ENCODE measurements at regions not wholly inside any gene's neighbourhood (a gene's known extent, or its start where the extent isn't known, plus 50 kb on each side); places are given as distances from the start of the nearest gene placed in this dataset. TPM values are rescaled to one million over a fixed set of nuclear protein-coding genes. Genes with fewer than 3 reads are reported as not detected.

DNA sequence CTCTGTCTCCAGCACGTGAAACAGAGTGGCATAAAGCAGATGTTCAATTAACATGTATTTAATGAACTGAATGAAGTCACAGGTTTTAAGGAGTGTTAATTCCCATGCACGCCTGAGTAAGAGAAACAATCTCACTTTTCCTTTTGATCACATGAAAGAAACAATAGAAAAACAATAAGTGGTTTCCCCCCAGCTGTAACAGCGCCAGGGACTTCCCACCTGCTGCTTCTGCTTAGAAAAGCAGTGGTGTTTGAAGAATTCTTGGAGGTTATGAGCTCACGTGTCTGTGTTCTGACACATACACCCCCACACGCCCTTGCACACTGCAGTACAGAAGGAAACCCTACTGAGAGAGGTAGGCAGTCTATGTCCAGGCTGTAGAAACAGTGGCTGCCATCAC, 51.3 kb upstream of the FRMD4A start (continued):
- TF ChIP-seq, protein P1, sequence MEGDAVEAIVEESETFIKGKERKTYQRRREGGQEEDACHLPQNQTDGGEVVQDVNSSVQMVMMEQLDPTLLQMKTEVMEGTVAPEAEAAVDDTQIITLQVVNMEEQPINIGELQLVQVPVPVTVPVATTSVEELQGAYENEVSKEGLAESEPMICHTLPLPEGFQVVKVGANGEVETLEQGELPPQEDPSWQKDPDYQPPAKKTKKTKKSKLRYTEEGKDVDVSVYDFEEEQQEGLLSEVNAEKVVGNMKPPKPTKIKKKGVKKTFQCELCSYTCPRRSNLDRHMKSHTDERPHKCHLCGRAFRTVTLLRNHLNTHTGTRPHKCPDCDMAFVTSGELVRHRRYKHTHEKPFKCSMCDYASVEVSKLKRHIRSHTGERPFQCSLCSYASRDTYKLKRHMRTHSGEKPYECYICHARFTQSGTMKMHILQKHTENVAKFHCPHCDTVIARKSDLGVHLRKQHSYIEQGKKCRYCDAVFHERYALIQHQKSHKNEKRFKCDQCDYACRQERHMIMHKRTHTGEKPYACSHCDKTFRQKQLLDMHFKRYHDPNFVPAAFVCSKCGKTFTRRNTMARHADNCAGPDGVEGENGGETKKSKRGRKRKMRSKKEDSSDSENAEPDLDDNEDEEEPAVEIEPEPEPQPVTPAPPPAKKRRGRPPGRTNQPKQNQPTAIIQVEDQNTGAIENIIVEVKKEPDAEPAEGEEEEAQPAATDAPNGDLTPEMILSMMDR (IDR thresholded peaks at IDR 0.05; ENCODE audit: low read depth, low read length, missing input control) = no peak
- no peak for TF ChIP-seq NR2F2 (IDR thresholded peaks at IDR 0.05)

DNA sequence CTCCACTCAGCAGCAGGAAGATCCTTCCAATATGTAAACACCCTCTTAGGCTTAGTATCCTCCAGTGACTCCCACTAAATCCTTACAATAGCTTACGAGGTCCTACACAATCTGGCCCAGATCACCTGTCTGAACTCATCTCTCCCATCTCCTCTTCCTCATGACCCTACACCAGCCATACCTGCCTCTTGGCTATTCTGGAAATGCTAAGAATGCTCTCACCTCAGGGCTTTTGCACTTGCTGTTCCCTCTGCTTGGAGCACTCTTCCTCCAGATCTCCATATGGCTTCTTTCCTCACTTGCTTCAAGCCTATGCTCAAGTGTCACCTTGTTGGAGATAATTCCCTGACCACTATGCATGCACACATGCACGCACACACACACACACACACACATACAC, 50.8 kb upstream of the FRMD4A start:
- H3K27me3 ChIP-seq (ENCODE audit: control insufficient read depth in 4 of 4, insufficient read depth in 4 of 4, low read length in 3 of 4) = peaks cover 0 to 2% (median 0%) of the 10 kb centered on the region in 4 donors
- H3K9me3 ChIP-seq (ENCODE audit: control insufficient read depth in 4 of 4, low read length in 3 of 4) = no peaks in the 10 kb centered on the region
- WGBS = 86% methylated on average over 2 of the region's 2 CpGs

DNA sequence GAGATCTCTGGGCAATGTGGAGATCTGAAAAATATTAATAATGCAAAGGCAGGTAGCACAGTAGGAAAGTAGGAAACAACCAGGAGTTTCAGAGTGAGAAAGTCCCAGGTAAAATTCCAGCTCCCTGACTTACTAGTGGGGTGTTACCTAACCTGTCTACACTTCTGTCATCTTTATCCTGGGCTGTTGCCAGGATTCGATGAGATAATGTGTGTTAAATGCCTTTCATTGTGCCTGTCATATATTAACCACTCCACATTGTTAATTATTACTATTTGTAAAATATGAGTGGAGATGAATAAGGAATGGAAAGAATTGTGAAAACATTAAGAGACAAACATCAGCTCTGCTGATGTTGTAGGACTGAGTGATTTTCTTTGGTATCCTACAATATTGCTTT, 50.0 kb upstream of the FRMD4A start:
- Histone ChIP-seq H3K27ac (ENCODE audit: low read depth in 1 of 2, low read length in 2 of 2) (no peak overlapping the region), H3K27me3 (ENCODE audit: control insufficient read depth in 4 of 4, insufficient read depth in 4 of 4, low read length in 3 of 4) (peaks cover 0 to 2% (median 0%) of the 10 kb centered on the region in 4 donors), H3K36me3 (ENCODE audit: control insufficient read depth in 4 of 4, insufficient read depth in 3 of 4, low read depth in 1 of 4, low read length in 3 of 4) (no peaks in the 10 kb centered on the region), H3K9ac (ENCODE audit: low read depth in 1 of 2, low read length in 2 of 2) (no peak overlapping the region), H3K9me3 (ENCODE audit: control insufficient read depth in 4 of 4, low read length in 3 of 4) (no peaks in the 10 kb centered on the region), H3K4me1 (ENCODE audit: control insufficient read depth in 4 of 4, insufficient read depth in 4 of 4, low read length in 3 of 4) (no peaks in the 10 kb centered on the region), H3K4me3 (ENCODE audit: low read depth in 1 of 3, low read length in 3 of 3) (no peak overlapping the region)
- no peak for TF ChIP-seq FOXA1 (IDR thresholded peaks at IDR 0.05)
- no peak for TF ChIP-seq HNF4A (conservative IDR thresholded peaks at IDR 0.05)
- TF ChIP-seq YY1 (IDR thresholded peaks at IDR 0.05) = no peak
- no peak for TF ChIP-seq GABPA (IDR thresholded peaks at IDR 0.05 in 1 of 2, conservative IDR thresholded peaks at IDR 0.05 in 1 of 2)
- TF ChIP-seq, protein P2, sequence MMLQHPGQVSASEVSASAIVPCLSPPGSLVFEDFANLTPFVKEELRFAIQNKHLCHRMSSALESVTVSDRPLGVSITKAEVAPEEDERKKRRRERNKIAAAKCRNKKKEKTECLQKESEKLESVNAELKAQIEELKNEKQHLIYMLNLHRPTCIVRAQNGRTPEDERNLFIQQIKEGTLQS (IDR thresholded peaks at IDR 0.05) = no peak
- TF ChIP-seq TAF1 (conservative IDR thresholded peaks at IDR 0.05) = no peak
- TF ChIP-seq, protein P3, sequence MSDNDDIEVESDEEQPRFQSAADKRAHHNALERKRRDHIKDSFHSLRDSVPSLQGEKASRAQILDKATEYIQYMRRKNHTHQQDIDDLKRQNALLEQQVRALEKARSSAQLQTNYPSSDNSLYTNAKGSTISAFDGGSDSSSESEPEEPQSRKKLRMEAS (IDR thresholded peaks at IDR 0.05) = no peak
- no peak for TF ChIP-seq RXRA (IDR thresholded peaks at IDR 0.05)
- no peak for TF ChIP-seq NR2F2 (IDR thresholded peaks at IDR 0.05)
- no peak for TF ChIP-seq RAD21 (IDR thresholded peaks at IDR 0.05)
- TF ChIP-seq FOXA2 (IDR thresholded peaks at IDR 0.05) = no peak
- TF ChIP-seq HNF4G (IDR thresholded peaks at IDR 0.05) = no peak
- TF ChIP-seq, protein P4, sequence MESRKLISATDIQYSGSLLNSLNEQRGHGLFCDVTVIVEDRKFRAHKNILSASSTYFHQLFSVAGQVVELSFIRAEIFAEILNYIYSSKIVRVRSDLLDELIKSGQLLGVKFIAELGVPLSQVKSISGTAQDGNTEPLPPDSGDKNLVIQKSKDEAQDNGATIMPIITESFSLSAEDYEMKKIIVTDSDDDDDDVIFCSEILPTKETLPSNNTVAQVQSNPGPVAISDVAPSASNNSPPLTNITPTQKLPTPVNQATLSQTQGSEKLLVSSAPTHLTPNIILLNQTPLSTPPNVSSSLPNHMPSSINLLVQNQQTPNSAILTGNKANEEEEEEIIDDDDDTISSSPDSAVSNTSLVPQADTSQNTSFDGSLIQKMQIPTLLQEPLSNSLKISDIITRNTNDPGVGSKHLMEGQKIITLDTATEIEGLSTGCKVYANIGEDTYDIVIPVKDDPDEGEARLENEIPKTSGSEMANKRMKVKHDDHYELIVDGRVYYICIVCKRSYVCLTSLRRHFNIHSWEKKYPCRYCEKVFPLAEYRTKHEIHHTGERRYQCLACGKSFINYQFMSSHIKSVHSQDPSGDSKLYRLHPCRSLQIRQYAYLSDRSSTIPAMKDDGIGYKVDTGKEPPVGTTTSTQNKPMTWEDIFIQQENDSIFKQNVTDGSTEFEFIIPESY (IDR thresholded peaks at IDR 0.05) = no peak
- no peak for DNase-seq (ENCODE audit: low spot score)
- WGBS = 43% methylated on average over 1 of the region's 1 CpG

More for the DNA sequence above, 50.8 kb upstream of the FRMD4A start:
- TF ChIP-seq, protein P4 (IDR thresholded peaks at IDR 0.05) = no peak
- no peak for TF ChIP-seq HNF4G (IDR thresholded peaks at IDR 0.05)
- TF ChIP-seq, protein P2 (IDR thresholded peaks at IDR 0.05) = no peak
- TF ChIP-seq YY1 (IDR thresholded peaks at IDR 0.05) = no peak
- no peak for TF ChIP-seq RAD21 (IDR thresholded peaks at IDR 0.05)
- no peak for TF ChIP-seq TAF1 (conservative IDR thresholded peaks at IDR 0.05)
- TF ChIP-seq GABPA (IDR thresholded peaks at IDR 0.05 in 1 of 2, conservative IDR thresholded peaks at IDR 0.05 in 1 of 2) = no peak
- TF ChIP-seq HNF4A (conservative IDR thresholded peaks at IDR 0.05) = no peak
- no peak for TF ChIP-seq RXRA (IDR thresholded peaks at IDR 0.05)
- H3K9ac ChIP-seq (ENCODE audit: low read depth in 1 of 2, low read length in 2 of 2) = no peak overlapping the region
- H3K4me1 ChIP-seq (ENCODE audit: control insufficient read depth in 4 of 4, insufficient read depth in 4 of 4, low read length in 3 of 4) = no peaks in the 10 kb centered on the region
- no peaks in the 10 kb centered on the region for H3K36me3 ChIP-seq (ENCODE audit: control insufficient read depth in 4 of 4, insufficient read depth in 3 of 4, low read depth in 1 of 4, low read length in 3 of 4)
- no peak overlapping the region for H3K4me3 ChIP-seq (ENCODE audit: low read depth in 1 of 3, low read length in 3 of 3)
- no peak overlapping the region for H3K27ac ChIP-seq (ENCODE audit: low read depth in 1 of 2, low read length in 2 of 2)
- no peak for DNase-seq (ENCODE audit: low spot score)

Small RNAs in the stretch of these regions (small RNA-seq; reads per million reads assigned to genes)
- gene MIR1265 (not detected), gene MIR4293 (not detected)
